ENCODE measurements at regions not wholly inside any gene's neighbourhood (a gene's known extent, or its start where the extent isn't known, plus 50 kb on each side); places are given as distances from the start of the nearest gene placed in this dataset.

DNA sequence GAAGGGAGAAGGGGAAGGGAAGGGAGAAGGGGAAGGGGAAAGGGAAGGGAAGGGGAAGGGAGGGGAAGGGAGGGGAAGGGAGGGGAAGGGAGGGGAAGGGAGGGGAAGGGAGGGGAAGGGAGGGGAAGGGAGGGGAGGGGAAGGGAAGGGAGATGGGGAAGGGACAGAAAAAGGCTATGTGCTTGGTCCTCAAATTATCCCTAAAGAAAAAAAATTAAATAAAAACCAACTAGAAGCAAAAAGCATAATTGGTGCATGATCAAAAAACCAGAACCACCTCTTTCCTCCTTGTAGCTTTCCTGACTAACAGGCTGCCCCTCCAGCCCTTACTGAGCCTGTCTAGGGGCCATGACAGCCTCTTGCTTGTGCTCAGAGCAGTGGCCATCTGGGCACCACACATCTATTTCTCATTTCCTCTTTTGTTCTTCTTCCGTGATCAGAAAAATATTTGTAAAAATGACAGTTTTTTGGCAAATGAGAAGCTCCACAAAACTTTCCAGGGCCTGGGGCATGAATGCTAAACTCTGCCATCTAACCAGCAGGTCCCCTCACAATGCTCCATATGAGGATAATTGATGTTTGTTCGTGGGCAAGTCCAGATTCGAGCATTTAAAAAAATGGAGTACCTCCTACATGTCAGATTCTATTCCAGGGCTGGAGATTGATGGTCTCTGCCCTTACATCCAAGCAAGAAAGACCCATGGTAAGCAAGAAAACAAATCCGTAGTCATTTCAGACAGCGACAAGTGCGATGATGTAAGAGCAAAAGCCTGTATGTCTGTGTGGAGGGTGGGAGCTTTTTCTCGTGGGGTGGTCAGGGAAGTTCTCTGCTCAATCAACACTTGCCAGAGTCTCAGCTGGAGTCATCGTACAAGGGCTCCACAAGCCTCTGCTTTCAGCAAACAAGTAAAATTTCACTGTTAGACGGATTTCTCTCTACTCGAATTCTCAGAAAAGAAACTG is 320.9 kb downstream of the WDR11 start:
- no peaks in the 10 kb centered on the region for H3K4me1 Mint-ChIP-seq (ENCODE audit: low read depth)
- H3K27me3 Mint-ChIP-seq = no peaks in the 10 kb centered on the region
- no peak overlapping the region for H3K27ac Mint-ChIP-seq
- no peak overlapping the region for H3K4me3 Mint-ChIP-seq
- no peaks in the 10 kb centered on the region for H3K36me3 Mint-ChIP-seq (ENCODE audit: low read depth)
- no peaks in the 10 kb centered on the region for H3K9me3 Mint-ChIP-seq
- intact Hi-C loops (cut with micrococcal nuclease) = no loop called here

DNA sequence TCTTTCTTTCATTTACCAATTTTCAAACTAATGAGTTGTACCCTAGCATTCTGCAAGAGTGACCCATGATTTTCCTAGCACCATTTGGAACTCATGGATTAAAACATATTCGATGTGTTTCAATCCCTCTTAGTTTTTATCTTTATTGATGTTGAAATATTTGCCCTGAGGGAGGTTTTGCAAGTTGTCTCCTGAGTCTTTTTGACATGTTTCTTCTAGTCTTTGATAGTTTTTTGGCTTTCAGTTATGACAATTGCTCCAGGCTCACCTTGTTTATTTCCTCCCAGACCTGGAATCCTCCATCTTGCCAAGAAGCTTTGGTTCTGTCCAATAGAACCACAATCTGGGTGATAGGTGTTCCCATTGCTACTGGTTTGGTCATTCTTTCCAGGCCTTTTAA is 327.8 kb downstream of the WDR11 start:
- no peaks in the 10 kb centered on the region for H3K36me3 Mint-ChIP-seq (ENCODE audit: low read depth)
- no peak overlapping the region for H3K4me3 Mint-ChIP-seq
- H3K9me3 Mint-ChIP-seq = no peaks in the 10 kb centered on the region
- no peaks in the 10 kb centered on the region for H3K27me3 Mint-ChIP-seq
- no peak overlapping the region for H3K27ac Mint-ChIP-seq
- intact Hi-C loops (cut with micrococcal nuclease) = no loop called here
- H3K4me1 Mint-ChIP-seq (ENCODE audit: low read depth) = no peaks in the 10 kb centered on the region

- Mint-ChIP-seq H3K4me3 (no peak overlapping the region), H3K27ac (no peak overlapping the region), H3K4me1 (ENCODE audit: low read depth) (no peaks in the 10 kb centered on the region), H3K27me3 (no peaks in the 10 kb centered on the region), H3K9me3 (no peaks in the 10 kb centered on the region), H3K36me3 (ENCODE audit: low read depth) (no peaks in the 10 kb centered on the region)
- intact Hi-C loops (cut with micrococcal nuclease) = no loop called here
Measured at GRCh38 chr10:121182219-121182618, 331.1 kb downstream of the WDR11 start.

- no peak overlapping the region for H3K4me3 Mint-ChIP-seq
- no peaks in the 10 kb centered on the region for H3K9me3 Mint-ChIP-seq
- intact Hi-C loops (cut with micrococcal nuclease) = no loop called here
- H3K27ac Mint-ChIP-seq = no peak overlapping the region
- no peaks in the 10 kb centered on the region for H3K36me3 Mint-ChIP-seq (ENCODE audit: low read depth)
- no peaks in the 10 kb centered on the region for H3K4me1 Mint-ChIP-seq (ENCODE audit: low read depth)
- H3K27me3 Mint-ChIP-seq = no peaks in the 10 kb centered on the region
Measured at GRCh38 chr10:121183236-121183635, 332.1 kb downstream of the WDR11 start.

- Mint-ChIP-seq H3K36me3 (ENCODE audit: low read depth) (no peaks in the 10 kb centered on the region), H3K9me3 (no peaks in the 10 kb centered on the region), H3K27me3 (no peaks in the 10 kb centered on the region), H3K27ac (no peak overlapping the region), H3K4me3 (no peak overlapping the region), H3K4me1 (ENCODE audit: low read depth) (no peaks in the 10 kb centered on the region)
- intact Hi-C loops (cut with micrococcal nuclease) = no loop called here
Measured at GRCh38 chr10:121183707-121184106, 332.5 kb downstream of the WDR11 start.

DNA sequence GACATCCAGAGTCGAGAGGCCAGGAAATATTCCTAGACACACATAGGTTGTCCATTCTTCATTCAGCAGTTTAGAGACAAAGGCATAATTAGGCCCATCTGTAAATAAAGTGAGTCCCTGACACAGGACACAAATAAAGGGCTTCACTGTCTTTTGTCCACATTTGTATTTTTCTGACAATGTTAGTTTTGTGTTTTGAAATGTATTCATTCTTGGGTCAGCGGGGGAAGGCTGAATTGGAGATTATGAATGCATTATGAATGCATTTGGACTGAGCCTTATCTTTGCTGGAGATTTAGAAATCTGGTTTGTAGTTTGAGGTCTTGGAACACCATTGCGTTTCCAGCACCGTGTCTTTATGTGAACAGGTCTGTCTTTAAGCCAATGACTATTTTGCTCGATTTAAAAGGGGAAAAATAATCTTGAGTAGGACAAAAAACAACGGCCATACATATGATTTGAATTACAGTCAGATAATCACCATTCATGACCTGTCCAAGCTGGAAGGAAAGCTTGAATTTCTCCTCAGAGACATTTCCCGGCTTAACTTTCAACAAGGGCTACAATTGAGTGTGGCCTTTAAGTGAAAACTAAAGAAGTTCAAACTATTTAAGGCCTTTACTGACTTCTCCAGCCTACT is 334.8 kb downstream of the WDR11 start:
- Mint-ChIP-seq H3K4me1 (ENCODE audit: low read depth) (no peaks in the 10 kb centered on the region), H3K9me3 (no peaks in the 10 kb centered on the region), H3K36me3 (ENCODE audit: low read depth) (no peaks in the 10 kb centered on the region), H3K4me3 (no peak overlapping the region), H3K27ac (no peak overlapping the region), H3K27me3 (no peaks in the 10 kb centered on the region)
- intact Hi-C loops (cut with micrococcal nuclease) = no loop called here

GRCh38 chr10:121187391-121187790 is 336.2 kb downstream of the WDR11 start:
- no peaks in the 10 kb centered on the region for H3K27me3 Mint-ChIP-seq
- no peaks in the 10 kb centered on the region for H3K36me3 Mint-ChIP-seq (ENCODE audit: low read depth)
- H3K4me1 Mint-ChIP-seq (ENCODE audit: low read depth) = no peaks in the 10 kb centered on the region
- intact Hi-C loops (cut with micrococcal nuclease) = no loop called here
- no peak overlapping the region for H3K4me3 Mint-ChIP-seq
- no peak overlapping the region for H3K27ac Mint-ChIP-seq
- H3K9me3 Mint-ChIP-seq = no peaks in the 10 kb centered on the region

GRCh38 chr10:121188005-121188404 is 336.8 kb downstream of the WDR11 start:
- Mint-ChIP-seq H3K27me3 (no peaks in the 10 kb centered on the region), H3K27ac (no peak overlapping the region), H3K9me3 (no peaks in the 10 kb centered on the region), H3K36me3 (ENCODE audit: low read depth) (no peaks in the 10 kb centered on the region), H3K4me1 (ENCODE audit: low read depth) (no peaks in the 10 kb centered on the region), H3K4me3 (no peak overlapping the region)
- intact Hi-C loops (cut with micrococcal nuclease) = no loop called here

DNA sequence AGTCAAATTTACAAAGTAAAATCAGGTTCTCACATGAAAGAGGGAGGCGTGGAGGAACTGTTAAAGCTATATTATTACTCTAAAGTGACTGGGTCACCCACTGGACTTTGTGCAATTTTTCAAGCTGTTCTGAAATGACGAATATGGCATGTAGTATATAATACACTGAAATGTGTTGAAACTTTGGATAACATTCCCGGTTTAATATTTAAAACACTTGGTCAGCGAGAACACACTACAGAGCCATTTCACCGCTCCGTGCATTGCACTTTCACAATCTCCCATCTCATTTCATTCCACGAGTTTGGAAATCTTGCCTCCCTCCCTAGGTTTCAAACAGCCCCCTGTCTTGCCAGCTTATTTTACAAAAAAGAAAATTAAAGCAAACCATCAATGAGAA is 337.9 kb downstream of the WDR11 start:
- intact Hi-C loops (cut with micrococcal nuclease) = no loop called here
- H3K4me1 Mint-ChIP-seq (ENCODE audit: low read depth) = no peaks in the 10 kb centered on the region
- no peaks in the 10 kb centered on the region for H3K27me3 Mint-ChIP-seq
- no peak overlapping the region for H3K27ac Mint-ChIP-seq
- H3K9me3 Mint-ChIP-seq = no peaks in the 10 kb centered on the region
- H3K4me3 Mint-ChIP-seq = no peak overlapping the region
- H3K36me3 Mint-ChIP-seq (ENCODE audit: low read depth) = no peaks in the 10 kb centered on the region

GRCh38 chr10:121194696-121195523 is 343.7 kb downstream of the WDR11 start:
- no peak overlapping the region for H3K27ac Mint-ChIP-seq
- no peaks in the 10 kb centered on the region for H3K36me3 Mint-ChIP-seq (ENCODE audit: low read depth)
- no peaks in the 10 kb centered on the region for H3K27me3 Mint-ChIP-seq
- H3K4me1 Mint-ChIP-seq (ENCODE audit: low read depth) = no peaks in the 10 kb centered on the region
- intact Hi-C loops (cut with micrococcal nuclease) = no loop called here
- H3K9me3 Mint-ChIP-seq = peaks cover 8% of the 10 kb centered on the region
- no peak overlapping the region for H3K4me3 Mint-ChIP-seq

DNA sequence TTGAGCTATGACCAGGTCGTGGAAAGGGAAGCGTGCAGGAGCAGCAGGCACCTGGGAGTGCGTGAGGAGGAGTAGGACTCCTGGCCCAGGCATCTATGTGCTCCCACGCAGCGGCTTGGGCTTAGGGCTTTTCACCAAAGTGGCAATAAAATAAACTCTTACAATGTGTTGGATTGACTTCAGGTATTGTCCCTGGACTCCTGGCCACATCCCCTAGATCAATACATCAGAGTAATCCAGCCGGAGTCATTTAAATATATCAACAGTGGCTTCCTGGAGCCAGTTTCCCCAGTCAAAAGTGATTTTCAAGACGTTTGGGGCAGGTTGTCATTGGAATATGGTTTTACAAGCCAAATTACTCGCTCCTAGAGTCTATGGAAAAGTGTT is 344.4 kb downstream of the WDR11 start:
- Mint-ChIP-seq H3K27ac (no peak overlapping the region), H3K4me3 (no peak overlapping the region), H3K9me3 (peaks cover 8% of the 10 kb centered on the region), H3K27me3 (no peaks in the 10 kb centered on the region), H3K36me3 (ENCODE audit: low read depth) (no peaks in the 10 kb centered on the region), H3K4me1 (ENCODE audit: low read depth) (no peaks in the 10 kb centered on the region)
- intact Hi-C loops (cut with micrococcal nuclease) = no loop called here

GRCh38 chr10:121199081-121199480 is 347.9 kb downstream of the WDR11 start:
- Mint-ChIP-seq H3K36me3 (ENCODE audit: low read depth) (no peaks in the 10 kb centered on the region), H3K27me3 (no peaks in the 10 kb centered on the region), H3K4me1 (ENCODE audit: low read depth) (no peaks in the 10 kb centered on the region), H3K27ac (no peak overlapping the region), H3K4me3 (no peak overlapping the region), H3K9me3 (peaks cover 8% of the 10 kb centered on the region)
- intact Hi-C loops (cut with micrococcal nuclease) = no loop called here

DNA sequence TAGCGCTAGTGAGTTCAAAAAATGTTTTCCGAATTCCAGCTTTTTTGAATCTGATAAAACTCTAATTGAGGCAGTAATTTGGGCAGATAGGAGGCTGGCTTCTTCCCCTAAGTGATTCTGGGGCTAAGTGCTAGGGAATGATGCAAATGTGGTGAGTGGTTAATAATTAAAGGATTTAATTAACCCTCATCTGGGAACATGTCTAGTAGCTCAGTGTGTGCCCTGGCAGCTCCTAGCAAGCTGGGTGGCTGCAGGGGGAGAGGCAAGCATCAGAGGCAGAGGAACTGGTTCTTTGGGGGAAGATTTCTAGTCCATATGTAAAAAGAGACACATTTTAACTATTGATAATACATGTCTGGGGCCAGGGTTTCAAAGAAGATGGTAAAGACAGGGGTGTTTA is 354.5 kb downstream of the WDR11 start:
- Mint-ChIP-seq H3K27me3 (no peaks in the 10 kb centered on the region), H3K9me3 (no peaks in the 10 kb centered on the region), H3K4me3 (no peak overlapping the region), H3K27ac (no peak overlapping the region), H3K4me1 (ENCODE audit: low read depth) (no peaks in the 10 kb centered on the region), H3K36me3 (ENCODE audit: low read depth) (no peaks in the 10 kb centered on the region)
- intact Hi-C loops (cut with micrococcal nuclease) = no loop called here

- Mint-ChIP-seq H3K36me3 (ENCODE audit: low read depth) (no peaks in the 10 kb centered on the region), H3K9me3 (no peaks in the 10 kb centered on the region), H3K27ac (no peak overlapping the region), H3K4me3 (no peak overlapping the region), H3K4me1 (ENCODE audit: low read depth) (no peaks in the 10 kb centered on the region), H3K27me3 (no peaks in the 10 kb centered on the region)
- intact Hi-C loops (cut with micrococcal nuclease) = no loop called here
Measured at GRCh38 chr10:121211446-121211845, 360.3 kb downstream of the WDR11 start.

All from dendritic cell treated with granulocyte-macrophage colony-stimulating factor and Interleukin-4, amounts not matched to agents 40 ng/mL and 50 ng/mL, for 4 days (primary cell).